HepG2 (cell line): ENCODE measurements at regions not wholly inside any gene's neighbourhood (a gene's known extent, or its start where the extent isn't known, plus 50 kb on each side); places are given as distances from the start of the nearest gene placed in this dataset.

Experiments
- ATAC-seq: fragments of 200-7000 bp; cut with Tn5 transposase; 3 replicates; pipeline ENCODE4 v1.9.1; 2020; ENCODE audit warnings: mild to moderate bottlenecking, moderate library complexity
- BruUV-seq: library from RNA; stranded (reverse); fragments of 400-500 nt; replicated peaks from 2 replicates; lab custom pipeline; 2021; lab: Mats Ljungman, UMichigan
- CTCF ChIA-PET: fragments of 300-600 bp; formaldehyde crosslinking; extraction: SDS; loops from one replicate; lab custom pipeline; 2021; ENCODE audit warnings: low total read pairs, inconsistent platforms, low intra/inter-chr PET ratio; lab: Yijun Ruan, JAX
- POLR2A ChIA-PET: fragments of 350-600 bp; sonication (Branson Sonifier 250); formaldehyde crosslinking; loops from one replicate; lab custom pipeline; 2020; ENCODE audit warnings: antibody characterized with exemption, inconsistent platforms; lab: Yijun Ruan, JAX
- DNase-seq: peaks from one replicate; pipeline ENCODE4 v3.0.0-alpha.2; 2015; ENCODE audit warnings: low spot score
- FAIRE-seq: peaks from 3 replicates; lab custom pipeline; 2011; peaks lifted over from hg19 to GRCh38; lab: Jason Lieb, UNC
- H2AFZ ChIP-seq: one replicate; pipeline ENCODE4 v1.6.1; 2011; ENCODE audit warnings: low read length, inconsistent platforms
- H3K27ac ChIP-seq: fragments of 300-600 bp; 3 replicates; pipeline ENCODE4 v1.8.0; 2011; ENCODE audit warnings: mixed run types, mild to moderate bottlenecking, mixed read lengths, low read length, inconsistent platforms; ENCODE audit not compliant: insufficient read depth; ENCODE audit errors: extremely low read length
- H3K27me3 ChIP-seq, 2 experiments: fragments of 200-600 bp in 1 of 2; 2 replicates in 1 of 2; 3 replicates in 1 of 2; pipeline versions ENCODE4 v1.6.0 to v1.8.0; 2011; ENCODE audit warnings: low read length in 2 of 2, mild to moderate bottlenecking in 2 of 2, moderate library complexity in 2 of 2, inconsistent platforms in 1 of 2; ENCODE audit not compliant: insufficient read depth in 2 of 2, control insufficient read depth in 1 of 2
- H3K36me3 ChIP-seq, 2 experiments: fragments of 200-600 bp in 1 of 2; replicated peaks in 1 of 2; 2 replicates in 1 of 2; 3 replicates in 1 of 2; pipeline versions ENCODE4 v1.5.1 to v1.8.0; 2011; ENCODE audit warnings: low read length in 2 of 2, inconsistent platforms in 1 of 2; ENCODE audit not compliant: insufficient read depth in 2 of 2, control insufficient read depth in 1 of 2
- H3K4me1 ChIP-seq: 2 replicates; pipeline ENCODE4 v1.5.1; 2012; ENCODE audit warnings: low read length, inconsistent platforms; ENCODE audit not compliant: insufficient read depth
- H3K4me2 ChIP-seq: 2 replicates; pipeline ENCODE4 v1.6.0; 2011; ENCODE audit warnings: low read depth, low read length, inconsistent platforms
- H3K4me3 ChIP-seq, 3 experiments: fragments of 200-600 bp in 1 of 3; sonication (generic), shearing (Covaris generic) in 1 of 3; replicated peaks in 1 of 3; 2 replicates each; pipeline ENCODE4 v1.5.1; 2011 to 2016; ENCODE audit warnings: low read length in 3 of 3, inconsistent platforms in 2 of 3, low read depth in 2 of 3, mild to moderate bottlenecking in 2 of 3, control low read depth in 1 of 3, mixed read lengths in 1 of 3; ENCODE audit not compliant: insufficient read depth in 1 of 3
- H3K79me2 ChIP-seq: one replicate; pipeline ENCODE4 v1.6.1; 2011; ENCODE audit warnings: low read length, inconsistent platforms; ENCODE audit not compliant: insufficient read depth
- H3K9ac ChIP-seq: 2 replicates; pipeline ENCODE4 v1.6.0; 2011; ENCODE audit warnings: mild to moderate bottlenecking, low read depth, low read length, inconsistent platforms; ENCODE audit not compliant: insufficient read depth
- H3K9me3 ChIP-seq: 2 replicates; pipeline ENCODE4 v1.5.1; 2012; ENCODE audit warnings: mild to moderate bottlenecking, low read length
- H4K20me1 ChIP-seq: 2 replicates; pipeline ENCODE4 v1.6.0; 2011; ENCODE audit warnings: inconsistent platforms, mild to moderate bottlenecking, low read length, moderate library complexity; ENCODE audit not compliant: insufficient read depth
- CHD2 ChIP-seq: IDR thresholded peaks from 2 replicates; pipeline ENCODE4 v1.6.1; 2011; ENCODE audit warnings: low read depth, low read length, improper control_type of control experiment
- DNMT3B ChIP-seq: conservative IDR thresholded peaks from 2 replicates; pipeline ENCODE4 v1.6.1; 2016; ENCODE audit warnings: missing biosample characterization, control low read depth
- FOXK1 ChIP-seq: sonication (generic); formaldehyde crosslinking; IDR thresholded peaks from 2 replicates; pipeline ENCODE4 v1.4.0; 2020; ENCODE audit warnings: low read depth, missing genetic modification reagents, borderline replicate concordance
- FOXP4 ChIP-seq: sonication (generic); formaldehyde crosslinking; IDR thresholded peaks from 2 replicates; pipeline ENCODE4 v1.4.0; 2020; ENCODE audit warnings: missing genetic modification reagents
- HDAC6 ChIP-seq: fragments of 200-600 bp; sonication (generic); IDR thresholded peaks from 2 replicates; pipeline ENCODE4 v1.7.0; 2017; ENCODE audit warnings: mild to moderate bottlenecking, antibody characterized with exemption, low read length, low read depth
- HINFP ChIP-seq: sonication (generic); formaldehyde crosslinking; IDR thresholded peaks from 2 replicates; pipeline ENCODE4 v1.4.0; 2020; ENCODE audit warnings: low read depth, mild to moderate bottlenecking, missing genetic modification reagents
- HOXA3 ChIP-seq: sonication (generic); formaldehyde crosslinking; IDR thresholded peaks from 2 replicates; pipeline ENCODE4 v1.5.0; 2020; ENCODE audit warnings: missing genetic modification reagents
- MAF1 ChIP-seq: sonication (generic); formaldehyde crosslinking; IDR thresholded peaks from 2 replicates; pipeline ENCODE4 v1.5.0; 2020; ENCODE audit warnings: missing genetic modification reagents, borderline replicate concordance
- MIER2 ChIP-seq: IDR thresholded peaks from 2 replicates; pipeline ENCODE4 v1.6.1; 2016; ENCODE audit warnings: missing biosample characterization, missing genetic modification reagents
- MTA1 ChIP-seq: sonication (generic); formaldehyde crosslinking; IDR thresholded peaks from 2 replicates; pipeline ENCODE4 v1.4.0; 2020; ENCODE audit warnings: missing genetic modification reagents, mild to moderate bottlenecking, borderline replicate concordance
- REL ChIP-seq: sonication (generic); formaldehyde crosslinking; conservative IDR thresholded peaks from 2 replicates; pipeline ENCODE4 v1.8.0; 2022; ENCODE audit warnings: mild to moderate bottlenecking, missing genetic modification reagents, moderate library complexity
- ZBTB10 ChIP-seq: sonication (generic); formaldehyde crosslinking; IDR thresholded peaks from 2 replicates; pipeline ENCODE4 v1.4.0; 2020; ENCODE audit warnings: missing genetic modification reagents, borderline replicate concordance
- ZBTB7A ChIP-seq: sonication (generic); formaldehyde crosslinking; IDR thresholded peaks from 2 replicates; pipeline ENCODE4 v1.8.0; 2022; ENCODE audit warnings: mild to moderate bottlenecking, missing genetic modification reagents
- ZC3H4 ChIP-seq: sonication (generic); formaldehyde crosslinking; IDR thresholded peaks from 2 replicates; pipeline ENCODE4 v1.4.0; 2020; ENCODE audit warnings: missing genetic modification reagents, borderline replicate concordance
- ZNF260 ChIP-seq: sonication (generic); formaldehyde crosslinking; IDR thresholded peaks from 2 replicates; pipeline ENCODE4 v1.4.0; 2020; ENCODE audit warnings: missing genetic modification reagents, low read depth, mild to moderate bottlenecking, borderline replicate concordance
- ZNF431 ChIP-seq: sonication (generic); formaldehyde crosslinking; IDR thresholded peaks from 2 replicates; pipeline ENCODE4 v1.9.0; 2022; ENCODE audit warnings: missing genetic modification reagents, low read depth, mild to moderate bottlenecking, borderline replicate concordance
- ZNF724P ChIP-seq: sonication (generic); formaldehyde crosslinking; IDR thresholded peaks from 2 replicates; pipeline ENCODE4 v1.8.0; 2022; ENCODE audit warnings: missing genetic modification reagents, borderline replicate concordance
- ZNF782 ChIP-seq: sonication (generic); formaldehyde crosslinking; IDR thresholded peaks from 2 replicates; pipeline ENCODE4 v1.4.0; 2020; ENCODE audit warnings: missing genetic modification reagents, mild to moderate bottlenecking, borderline replicate concordance
- ZSCAN25 ChIP-seq: sonication (generic); formaldehyde crosslinking; IDR thresholded peaks from 2 replicates; pipeline ENCODE4 v1.8.0; 2022; ENCODE audit warnings: mild to moderate bottlenecking, missing genetic modification reagents
- ZSCAN29 ChIP-seq: sonication (generic); formaldehyde crosslinking; conservative IDR thresholded peaks from 2 replicates; pipeline ENCODE4 v1.4.0; 2020; ENCODE audit warnings: mild to moderate bottlenecking, missing genetic modification reagents
- WGBS: methylation state at CpG from one replicate; pipeline ENCODE4 v1.1.6; 2017; ENCODE audit warnings: low lambda C conversion rate; 5-methylcytosine and 5-hydroxymethylcytosine counted together
- in situ Hi-C: cut with HindIII; loops from 2 replicates; pipeline ENCODE4 v1.10.0; 2017; ENCODE audit warnings: low pct_unique_long_range_greater_than_20kb; ENCODE audit not compliant: extremely low pct_ligation_motif_present
- intact Hi-C: fragments of 100-400 bp; cut with micrococcal nuclease; formaldehyde crosslinking; loops from one replicate; pipeline ENCODE4 v1.10.0; 2022; ENCODE audit not compliant: unreplicated experiment

- no peak for ATAC-seq
- POLR2A ChIA-PET: no interaction called here
- CTCF ChIA-PET: no interaction called here
These were observed 208.6 kb upstream of the TOPAZ1 start for GRCh38 chr3:44033123-44033522.

More at GRCh38 chr3:44033123-44033522, 208.6 kb upstream of the TOPAZ1 start:
- TF ChIP-seq DNMT3B (CRISPR knock-in tag) (no peak), CHD2 (no peak), ZNF260 (CRISPR knock-in tag) (no peak), ZC3H4 (CRISPR knock-in tag) (no peak), ZBTB10 (no peak), FOXP4 (CRISPR knock-in tag) (no peak), ZSCAN25 (CRISPR knock-in tag) (no peak), HINFP (CRISPR knock-in tag) (no peak), MIER2 (CRISPR knock-in tag) (no peak), ZSCAN29 (CRISPR knock-in tag) (no peak), HOXA3 (CRISPR knock-in tag) (no peak), ZNF724P (no peak), FOXK1 (no peak), MAF1 (no peak), MTA1 (CRISPR knock-in tag) (no peak), ZBTB7A (CRISPR knock-in tag) (no peak), HDAC6 (no peak), ZNF782 (no peak), ZNF431 (CRISPR knock-in tag) (no peak), REL (CRISPR knock-in tag) (no peak)
- Histone ChIP-seq H3K4me2 (no peak overlapping the region), H3K27ac (no peak overlapping the region), H3K79me2 (no peaks in the 10 kb centered on the region), H2AFZ (no peak overlapping the region), H3K9me3 (no peaks in the 10 kb centered on the region), H3K9ac (no peak overlapping the region), H4K20me1 (no peaks in the 10 kb centered on the region), H3K36me3 (no peaks in the 10 kb centered on the region), H3K27me3 (peaks cover 0 to 28% of the 10 kb centered on the region in 2 experiments; a peak in 3 of 5 replicates), H3K4me1 (no peaks in the 10 kb centered on the region), H3K4me3 (no peak overlapping the region)
- DNase-seq (no peak), FAIRE-seq (no peak)
- no TSS peak for BruUV-seq
- 0% methylated on average over 2 of the region's 2 CpGs for WGBS
- intact Hi-C loops (no loop called here), in situ Hi-C loops (no loop called here)
